SU-DHL-6 (cell line): ENCODE measurements at regions not wholly inside any gene's neighbourhood (a gene's known extent, or its start where the extent isn't known, plus 50 kb on each side); places are given as distances from the start of the nearest gene placed in this dataset.

Source experiments
- H2AFZ ChIP-seq: fragments of 200-600 bp; sonication (generic); 2 replicates; pipeline ENCODE4 v1.6.1; 2014; ENCODE audit warnings: low read depth, mild to moderate bottlenecking, moderate library complexity, mixed read lengths, antibody characterized with exemption, low read length; ENCODE audit not compliant: severe bottlenecking
- H3F3A ChIP-seq: fragments of 200-600 bp; shearing (Covaris generic); 2 replicates; pipeline ENCODE4 v1.6.0; 2016; ENCODE audit warnings: antibody characterized with exemption, mild to moderate bottlenecking; ENCODE audit not compliant: insufficient read depth
- H3K27ac ChIP-seq: fragments of 200-600 bp; sonication (generic); 2 replicates; pipeline ENCODE4 v1.5.1; 2016; ENCODE audit warnings: low read depth, mild to moderate bottlenecking, low read length, moderate library complexity, mixed read lengths
- H3K27me3 ChIP-seq: fragments of 200-600 bp; sonication (generic), shearing (Covaris generic); 2 replicates; pipeline ENCODE4 v1.6.0; 2014; ENCODE audit warnings: mild to moderate bottlenecking, low read length
- H3K36me3 ChIP-seq: fragments of 200-600 bp; sonication (generic); 2 replicates; pipeline ENCODE4 v1.6.1; 2014; ENCODE audit warnings: mild to moderate bottlenecking, low read length, mixed read lengths
- H3K4me2 ChIP-seq: fragments of 300-600, 200-600 bp; shearing (Covaris generic), sonication (generic); 2 replicates; pipeline ENCODE4 v1.6.0; 2014; ENCODE audit warnings: low read length, low read depth, mild to moderate bottlenecking; ENCODE audit not compliant: poor library complexity, severe bottlenecking
- H3K4me3 ChIP-seq: fragments of 200-600 bp; sonication (generic); 2 replicates; pipeline ENCODE4 v1.5.1; 2014; ENCODE audit warnings: antibody characterized with exemption, low read length, mild to moderate bottlenecking, mixed read lengths; ENCODE audit not compliant: insufficient read depth, poor library complexity, severe bottlenecking
- H3K79me2 ChIP-seq: fragments of 200-600 bp; sonication (generic); 2 replicates; pipeline ENCODE4 v1.6.1; 2014; ENCODE audit warnings: mild to moderate bottlenecking, low read length, moderate library complexity; ENCODE audit not compliant: insufficient read depth
- H3K9ac ChIP-seq: fragments of 200-600 bp; sonication (generic); 2 replicates; pipeline ENCODE4 v1.7.0; 2014; ENCODE audit warnings: mild to moderate bottlenecking, low read length
- H3K9me2 ChIP-seq: fragments of 200-600 bp; sonication (generic); replicated peaks from 2 replicates; pipeline ENCODE4 v1.6.1; 2014; ENCODE audit warnings: low read length; ENCODE audit not compliant: insufficient read depth
- H3K9me3 ChIP-seq: fragments of 200-600 bp; sonication (generic); 2 replicates; pipeline ENCODE4 v1.6.1; 2014; ENCODE audit warnings: low read length, mixed read lengths; ENCODE audit not compliant: insufficient read depth
- H4K20me1 ChIP-seq: fragments of 200-600 bp; sonication (generic); 2 replicates; pipeline ENCODE4 v1.6.1; 2014; ENCODE audit warnings: low read depth, mild to moderate bottlenecking, antibody characterized with exemption, low read length, moderate library complexity, mixed read lengths
- CTCF ChIP-seq: fragments of 200-600 bp; sonication (generic); IDR thresholded peaks from one replicate; pipeline ENCODE4 v1.5.1; 2017; ENCODE audit warnings: antibody characterized with exemption, mild to moderate bottlenecking, low read length, moderate library complexity; ENCODE audit not compliant: insufficient read depth, poor library complexity, severe bottlenecking
- EZH2phosphoT487 ChIP-seq: fragments of 200-600 bp; sonication (generic), shearing (Covaris generic); conservative IDR thresholded peaks from 2 replicates; pipeline ENCODE4 v1.6.1; 2018; ENCODE audit warnings: mild to moderate bottlenecking, antibody characterized with exemption, low read length, moderate library complexity, mixed read lengths

GRCh38 chr7:46383605-46384004, 462.5 kb upstream of the IGFBP3 start:
- H3K9me3 ChIP-seq: no peaks in the 10 kb centered on the region
- no peaks in the 10 kb centered on the region for H3F3A ChIP-seq
- no peaks in the 10 kb centered on the region for H3K36me3 ChIP-seq
- no peak overlapping the region for H3K4me2 ChIP-seq
- H2AFZ ChIP-seq: no peak overlapping the region
- H3K9ac ChIP-seq: no peak overlapping the region
- no peak overlapping the region for H3K4me3 ChIP-seq
- no peak overlapping the region for H3K27ac ChIP-seq
- H4K20me1 ChIP-seq: no peaks in the 10 kb centered on the region
- TF ChIP-seq EZH2phosphoT487: no peak
- no peaks in the 10 kb centered on the region for H3K27me3 ChIP-seq
- H3K9me2 ChIP-seq: no peaks in the 10 kb centered on the region
- H3K79me2 ChIP-seq: no peaks in the 10 kb centered on the region

- Histone ChIP-seq H4K20me1 (no peaks in the 10 kb centered on the region), H3K9me3 (no peaks in the 10 kb centered on the region), H3K4me3 (no peak overlapping the region), H3K9me2 (no peaks in the 10 kb centered on the region), H2AFZ (no peak overlapping the region), H3K4me2 (no peak overlapping the region), H3K36me3 (no peaks in the 10 kb centered on the region), H3K9ac (no peak overlapping the region), H3K27ac (no peak overlapping the region), H3F3A (no peaks in the 10 kb centered on the region), H3K27me3 (no peaks in the 10 kb centered on the region), H3K79me2 (no peaks in the 10 kb centered on the region)
- TF ChIP-seq CTCF: no peak
These were observed 449.0 kb upstream of the IGFBP3 start for GRCh38 chr7:46369933-46370654.

GRCh38 chr7:46368871-46369270, 447.8 kb upstream of the IGFBP3 start:
- Histone ChIP-seq H3K4me3 (no peak overlapping the region), H4K20me1 (no peaks in the 10 kb centered on the region), H3K79me2 (no peaks in the 10 kb centered on the region), H3F3A (no peaks in the 10 kb centered on the region), H3K27me3 (no peaks in the 10 kb centered on the region), H3K9me3 (no peaks in the 10 kb centered on the region), H3K4me2 (no peak overlapping the region), H3K36me3 (no peaks in the 10 kb centered on the region), H3K9ac (no peak overlapping the region), H3K9me2 (no peaks in the 10 kb centered on the region), H2AFZ (no peak overlapping the region), H3K27ac (no peak overlapping the region)
- no peak for TF ChIP-seq CTCF
- TF ChIP-seq EZH2phosphoT487: no peak

GRCh38 chr7:46366526-46366925, 445.5 kb upstream of the IGFBP3 start:
- no peak overlapping the region for H3K4me3 ChIP-seq
- H3K4me2 ChIP-seq: no peak overlapping the region
- TF ChIP-seq EZH2phosphoT487 (no peak), CTCF (no peak)
- no peaks in the 10 kb centered on the region for H3K36me3 ChIP-seq
- no peaks in the 10 kb centered on the region for H3K9me3 ChIP-seq
- no peak overlapping the region for H3K27ac ChIP-seq
- no peak overlapping the region for H3K9ac ChIP-seq
- H4K20me1 ChIP-seq: no peaks in the 10 kb centered on the region
- H2AFZ ChIP-seq: no peak overlapping the region
- no peaks in the 10 kb centered on the region for H3F3A ChIP-seq
- H3K9me2 ChIP-seq: no peaks in the 10 kb centered on the region
- no peaks in the 10 kb centered on the region for H3K79me2 ChIP-seq
- no peaks in the 10 kb centered on the region for H3K27me3 ChIP-seq
